ENCODE measurements at regions not wholly inside any gene's neighbourhood (a gene's known extent, or its start where the extent isn't known, plus 50 kb on each side); places are given as distances from the start of the nearest gene placed in this dataset.

GRCh38 chr6:139433631-139434419 is 59.4 kb upstream of the CITED2 start:
- H3K4me3 ChIP-seq (ENCODE audit: low read depth, low read length) = no peak overlapping the region
- no peak for DNase-seq (ENCODE audit: low read depth)
- TF ChIP-seq CTCF (IDR thresholded peaks at IDR 0.05; ENCODE audit: control insufficient read depth, extremely low read depth, insufficient read depth) = no peak

GRCh38 chr6:139431602-139431956 is 57.1 kb upstream of the CITED2 start:
- no peak overlapping the region for H3K4me3 ChIP-seq (ENCODE audit: low read depth, low read length)
- DNase-seq (ENCODE audit: low read depth) = no peak
- TF ChIP-seq CTCF (IDR thresholded peaks at IDR 0.05; ENCODE audit: control insufficient read depth, extremely low read depth, insufficient read depth) = no peak

GRCh38 chr6:139430899-139431601 is 56.6 kb upstream of the CITED2 start:
- DNase-seq (ENCODE audit: low read depth) = no peak
- H3K4me3 ChIP-seq (ENCODE audit: low read depth, low read length) = no peak overlapping the region
- TF ChIP-seq CTCF (IDR thresholded peaks at IDR 0.05; ENCODE audit: control insufficient read depth, extremely low read depth, insufficient read depth) = no peak

- DNase-seq (ENCODE audit: low read depth) = no peak
- no peak overlapping the region for H3K4me3 ChIP-seq (ENCODE audit: low read depth, low read length)
- TF ChIP-seq CTCF (IDR thresholded peaks at IDR 0.05; ENCODE audit: control insufficient read depth, extremely low read depth, insufficient read depth) = no peak
Measured at GRCh38 chr6:139429580-139430145, 55.2 kb upstream of the CITED2 start.

- no peak for TF ChIP-seq CTCF (IDR thresholded peaks at IDR 0.05; ENCODE audit: control insufficient read depth, extremely low read depth, insufficient read depth)
- no peak for DNase-seq (ENCODE audit: low read depth)
- H3K4me3 ChIP-seq (ENCODE audit: low read depth, low read length) = no peak overlapping the region
Measured at GRCh38 chr6:139427199-139427598, 52.8 kb upstream of the CITED2 start.

- no peak for TF ChIP-seq CTCF (IDR thresholded peaks at IDR 0.05; ENCODE audit: control insufficient read depth, extremely low read depth, insufficient read depth)
- no peak overlapping the region for H3K4me3 ChIP-seq (ENCODE audit: low read depth, low read length)
- DNase-seq (ENCODE audit: low read depth) = no peak
Measured at GRCh38 chr6:139426795-139427194, 52.3 kb upstream of the CITED2 start.
